Endothelial cell of umbilical vein (primary cell): ENCODE measurements at regions not wholly inside any gene's neighbourhood (a gene's known extent, or its start where the extent isn't known, plus 50 kb on each side); places are given as distances from the start of the nearest gene placed in this dataset.

Experiments used
- BruUV-seq: library from RNA; stranded (reverse); fragments of 400-500 nt; replicated peaks from 2 replicates; lab custom pipeline; 2021; lab: Mats Ljungman, UMichigan
- CTCF ChIA-PET: fragments of 300-600, 350-600 bp; sonication (Branson Sonifier 250); formaldehyde crosslinking; loops from one replicate; lab custom pipeline; 2021; ENCODE audit warnings: antibody characterized with exemption, inconsistent platforms; lab: Charles Lee
- POLR2A ChIA-PET: fragments of 300-600, 350-600 bp; sonication (Branson Sonifier 250); formaldehyde crosslinking; loops from one replicate; lab custom pipeline; 2021; ENCODE audit warnings: antibody characterized with exemption, inconsistent platforms; lab: Charles Lee
- DNase-seq: peaks from one replicate; pipeline ENCODE4 v3.0.0-alpha.2; 2011; ENCODE audit warnings: low read depth, low spot score
- FAIRE-seq: peaks from 2 replicates; lab custom pipeline; 2011; peaks lifted over from hg19 to GRCh38; lab: Jason Lieb, UNC
- H2AFZ ChIP-seq: 2 replicates; pipeline ENCODE4 v1.6.0; 2012; ENCODE audit warnings: low read depth, low read length, control low read depth, inconsistent platforms
- H3K27ac ChIP-seq: 2 replicates; pipeline ENCODE4 v1.5.1; 2011; ENCODE audit warnings: low read depth, mild to moderate bottlenecking, control low read depth, low read length, moderate library complexity; ENCODE audit not compliant: insufficient read depth
- H3K27me3 ChIP-seq, 2 experiments: 2 replicates each; pipeline versions ENCODE4 v1.6.0 to v1.6.1; 2011; ENCODE audit warnings: low read length in 2 of 2, mixed read lengths in 1 of 2; ENCODE audit not compliant: control insufficient read depth in 2 of 2, insufficient read depth in 2 of 2
- H3K36me3 ChIP-seq, 2 experiments: 2 replicates in 1 of 2; 3 replicates in 1 of 2; pipeline ENCODE4 v1.5.1; 2011; ENCODE audit warnings: low read length in 2 of 2, mild to moderate bottlenecking in 1 of 2, moderate library complexity in 1 of 2; ENCODE audit not compliant: control insufficient read depth in 2 of 2, insufficient read depth in 2 of 2; ENCODE audit errors: extremely low read depth in 1 of 2
- H3K4me1 ChIP-seq: 3 replicates; pipeline ENCODE4 v1.5.1; 2011; ENCODE audit warnings: mild to moderate bottlenecking, low read length; ENCODE audit not compliant: control insufficient read depth, insufficient read depth; ENCODE audit errors: extremely low read depth
- H3K4me2 ChIP-seq: 2 replicates; pipeline ENCODE4 v1.6.1; 2011; ENCODE audit warnings: low read length, control low read depth, mixed read lengths; ENCODE audit not compliant: insufficient read depth
- H3K4me3 ChIP-seq, 3 experiments: fragments of 200-600 bp in 1 of 3; sonication (generic), shearing (Covaris generic) in 1 of 3; replicated peaks in 1 of 3; 2 replicates each; pipeline ENCODE4 v1.5.1; 2011 to 2016; ENCODE audit warnings: control low read depth in 3 of 3, low read length in 3 of 3, mild to moderate bottlenecking in 2 of 3, inconsistent platforms in 1 of 3, low read depth in 1 of 3, moderate library complexity in 1 of 3; ENCODE audit not compliant: insufficient read depth in 1 of 3
- H3K79me2 ChIP-seq: 2 replicates; pipeline ENCODE4 v1.6.0; 2012; ENCODE audit warnings: low read length, inconsistent platforms; ENCODE audit not compliant: control insufficient read depth, insufficient read depth
- H3K9ac ChIP-seq: replicated peaks from 2 replicates; pipeline ENCODE3; 2011; ENCODE audit warnings: low read length, control low read depth; ENCODE audit not compliant: insufficient read depth; ENCODE audit errors: extremely low read depth
- H3K9me1 ChIP-seq: replicated peaks from 3 replicates; pipeline ENCODE4 v1.6.0; 2011; ENCODE audit warnings: mild to moderate bottlenecking, low read length; ENCODE audit not compliant: control insufficient read depth, insufficient read depth; ENCODE audit errors: extremely low read depth
- H3K9me3 ChIP-seq: replicated peaks from 2 replicates; pipeline ENCODE4 v1.5.1; 2012; ENCODE audit warnings: low read length, inconsistent platforms; ENCODE audit not compliant: control insufficient read depth, insufficient read depth
- H4K20me1 ChIP-seq: replicated peaks from 2 replicates; pipeline ENCODE3; 2011; ENCODE audit warnings: mild to moderate bottlenecking, low read length; ENCODE audit not compliant: control insufficient read depth, insufficient read depth; ENCODE audit errors: extremely low read depth
- CTCF ChIP-seq, 2 donors: IDR thresholded peaks; 1 replicate in 1 of 2; 2 replicates in 1 of 2; pipeline ENCODE4 v1.5.1; 2011; ENCODE audit warnings: low read length in 2 of 2, mild to moderate bottlenecking in 2 of 2, moderate library complexity in 2 of 2, control low read depth in 1 of 2, inconsistent platforms in 1 of 2, low read depth in 1 of 2; ENCODE audit not compliant: insufficient read depth in 1 of 2; ENCODE audit errors: extremely low read depth in 1 of 2
- EZH2 ChIP-seq: IDR thresholded peaks from 2 replicates; pipeline ENCODE4 v1.6.1; 2012; ENCODE audit warnings: borderline replicate concordance, low read depth, mild to moderate bottlenecking, moderate library complexity, low read length, inconsistent platforms; ENCODE audit not compliant: severe bottlenecking
- FOS ChIP-seq: IDR thresholded peaks from 2 replicates; pipeline ENCODE4 v1.6.1; 2011; ENCODE audit warnings: mild to moderate bottlenecking, low read length, moderate library complexity, borderline replicate concordance; ENCODE audit not compliant: insufficient read depth
- GATA2 ChIP-seq: IDR thresholded peaks from 2 replicates; pipeline ENCODE4 v1.7.0; 2011; ENCODE audit warnings: low read depth, mild to moderate bottlenecking, moderate library complexity, mixed read lengths, low read length; ENCODE audit not compliant: insufficient read length, insufficient read depth
- JUN ChIP-seq: IDR thresholded peaks from 2 replicates; pipeline ENCODE4 v1.6.1; 2011; ENCODE audit warnings: borderline replicate concordance, low read depth; ENCODE audit not compliant: insufficient read length, insufficient read depth
- MAX ChIP-seq: IDR thresholded peaks from 2 replicates; pipeline ENCODE4 v1.6.1; 2011; ENCODE audit not compliant: insufficient read depth, insufficient read length
- MYC ChIP-seq: IDR thresholded peaks from one replicate; pipeline ENCODE4 v1.6.1; 2011; ENCODE audit warnings: mild to moderate bottlenecking, low read depth, low read length
- POLR2A ChIP-seq: IDR thresholded peaks from 2 replicates; pipeline ENCODE4 v1.6.1; 2012; ENCODE audit warnings: low read depth, mild to moderate bottlenecking, control low read depth, low read length
- POLR2AphosphoS5 ChIP-seq: IDR thresholded peaks from 2 replicates; pipeline ENCODE4 v1.6.1; 2012; ENCODE audit warnings: low read depth, mild to moderate bottlenecking, control low read depth, low read length, moderate library complexity; ENCODE audit not compliant: insufficient read depth
- dilution Hi-C: fragments of 300-500 bp; cut with MboI; formaldehyde crosslinking; loops from one replicate; pipeline ENCODE4 v1.15.0; 2019; ENCODE audit warnings: low sequenced_read_pairs; ENCODE audit not compliant: extremely low pct_ligation_motif_present
- intact Hi-C: fragments of 100-400 bp; cut with micrococcal nuclease; formaldehyde crosslinking; loops from one replicate; pipeline ENCODE4 v1.10.0; 2022

- CTCF ChIA-PET = interaction anchor here (1.0 to 1.5 kb wide), 4 partner anchors 22 to 350 kb away, joined by 3 to 6 read pairs (median 4); no protein-coding TSS in a partner anchor
Observed at GRCh38 chr1:94693435-94693834, 126.7 kb upstream of the SLC44A3 start.

More at GRCh38 chr1:94693435-94693834, 126.7 kb upstream of the SLC44A3 start:
- DNase-seq = no peak
- Histone ChIP-seq H3K79me2 (no peaks in the 10 kb centered on the region), H3K9me1 (no peaks in the 10 kb centered on the region), H3K4me3 (no peak overlapping the region), H3K27ac (no peak overlapping the region), H3K36me3 (no peaks in the 10 kb centered on the region), H4K20me1 (no peaks in the 10 kb centered on the region), H3K9ac (no peak overlapping the region), H3K27me3 (peaks cover 11 to 12% of the 10 kb centered on the region in 2 experiments), H3K4me1 (no peaks in the 10 kb centered on the region), H3K4me2 (no peak overlapping the region), H2AFZ (no peak overlapping the region), H3K9me3 (no peaks in the 10 kb centered on the region)
- no TSS peak for BruUV-seq
- TF ChIP-seq POLR2A (no peak), CTCF (IDR thresholded peaks at IDR 0.05; ENCODE audit: extremely low read depth in 1 of 2, insufficient read depth in 1 of 2, low read depth in 1 of 2, low read length in 2 of 2) (no peak), EZH2 (no peak), JUN (no peak), MAX (no peak), MYC (no peak), POLR2AphosphoS5 (no peak), GATA2 (no peak), FOS (no peak)
- POLR2A ChIA-PET = no interaction called here
- intact Hi-C loops = no loop called here
- no peak for FAIRE-seq
- dilution Hi-C loops = no loop called here
